Gastroesophageal sphincter (tissue), 3 donors: ENCODE measurements at regions not wholly inside any gene's neighbourhood (a gene's known extent, or its start where the extent isn't known, plus 50 kb on each side); places are given as distances from the start of the nearest gene placed in this dataset.

Experiments used
- EP300 ChIP-seq: sonication (generic); formaldehyde crosslinking; IDR thresholded peaks from one replicate; pipeline ENCODE4 v1.6.1; 2017; ENCODE audit warnings: antibody characterized with exemption, mild to moderate bottlenecking
- TF ChIP-seq, protein P1 (sequence below), 4 experiments: fragments of 200-600 bp in 2 of 4; fragments of 450-650 bp in 2 of 4; sonication (generic) in 1 of 4; IDR thresholded peaks; one replicate each; pipeline ENCODE4 v1.5.1; 2017 to 2019; ENCODE audit warnings: antibody characterized with exemption in 4 of 4, mild to moderate bottlenecking in 2 of 4, moderate library complexity in 2 of 4

DNA sequence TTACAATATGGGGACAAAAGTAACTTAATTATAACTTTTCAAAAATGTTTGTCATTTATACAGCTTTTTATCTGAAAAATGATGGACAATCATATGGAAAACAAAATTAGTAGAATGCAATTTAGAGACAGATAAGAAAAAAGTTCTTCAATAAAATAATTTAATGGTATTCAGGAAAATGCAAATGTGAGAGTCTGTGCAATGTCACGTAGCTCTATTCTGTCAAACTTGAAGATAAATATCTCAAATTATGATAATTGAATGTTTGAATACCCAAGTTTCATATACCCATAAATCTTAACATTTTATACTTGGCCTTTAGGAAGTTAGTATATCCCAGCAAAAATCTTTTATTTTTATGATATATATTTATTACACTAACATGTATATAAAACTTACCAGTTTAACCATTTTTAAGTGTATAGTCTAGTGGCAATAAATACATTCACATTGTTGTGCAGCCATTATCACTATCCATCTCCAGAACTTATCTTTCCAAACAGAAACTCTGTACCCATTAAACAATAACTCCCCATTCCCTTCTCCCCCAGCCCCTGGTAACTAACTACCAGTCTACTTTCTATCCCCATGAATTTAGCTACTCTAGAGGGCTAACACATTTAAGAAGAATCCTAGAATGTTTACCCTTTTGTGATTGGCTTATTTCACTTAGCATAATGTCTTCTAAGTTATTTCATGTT, 311.5 kb downstream of the SOCS6 start:
- TF ChIP-seq, protein P1, sequence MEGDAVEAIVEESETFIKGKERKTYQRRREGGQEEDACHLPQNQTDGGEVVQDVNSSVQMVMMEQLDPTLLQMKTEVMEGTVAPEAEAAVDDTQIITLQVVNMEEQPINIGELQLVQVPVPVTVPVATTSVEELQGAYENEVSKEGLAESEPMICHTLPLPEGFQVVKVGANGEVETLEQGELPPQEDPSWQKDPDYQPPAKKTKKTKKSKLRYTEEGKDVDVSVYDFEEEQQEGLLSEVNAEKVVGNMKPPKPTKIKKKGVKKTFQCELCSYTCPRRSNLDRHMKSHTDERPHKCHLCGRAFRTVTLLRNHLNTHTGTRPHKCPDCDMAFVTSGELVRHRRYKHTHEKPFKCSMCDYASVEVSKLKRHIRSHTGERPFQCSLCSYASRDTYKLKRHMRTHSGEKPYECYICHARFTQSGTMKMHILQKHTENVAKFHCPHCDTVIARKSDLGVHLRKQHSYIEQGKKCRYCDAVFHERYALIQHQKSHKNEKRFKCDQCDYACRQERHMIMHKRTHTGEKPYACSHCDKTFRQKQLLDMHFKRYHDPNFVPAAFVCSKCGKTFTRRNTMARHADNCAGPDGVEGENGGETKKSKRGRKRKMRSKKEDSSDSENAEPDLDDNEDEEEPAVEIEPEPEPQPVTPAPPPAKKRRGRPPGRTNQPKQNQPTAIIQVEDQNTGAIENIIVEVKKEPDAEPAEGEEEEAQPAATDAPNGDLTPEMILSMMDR (IDR thresholded peaks at IDR 0.05), result no peak
- no peak for TF ChIP-seq EP300
